IMR-90 (cell line): ENCODE measurements at regions not wholly inside any gene's neighbourhood (a gene's known extent, or its start where the extent isn't known, plus 50 kb on each side); places are given as distances from the start of the nearest gene placed in this dataset.

Experiments
- ATAC-seq: fragments of 200-7000 bp; cut with Tn5 transposase; 2 replicates; pipeline ENCODE4 v1.9.1; 2020; ENCODE audit warnings: low read depth, mild to moderate bottlenecking, moderate library complexity
- BruUV-seq: library from RNA; stranded (reverse); fragments of 400-500 nt; replicated peaks from 2 replicates; lab custom pipeline; 2021; lab: Mats Ljungman, UMichigan
- CTCF ChIA-PET: fragments of 300-600 bp; formaldehyde crosslinking; extraction: SDS; loops from one replicate; lab custom pipeline; 2021; ENCODE audit warnings: antibody characterized with exemption; lab: Yijun Ruan, JAX
- POLR2A ChIA-PET: fragments of 300-600 bp; sonication (Branson Sonifier 250); formaldehyde crosslinking; loops from one replicate; lab custom pipeline; 2022; ENCODE audit warnings: antibody characterized with exemption; ENCODE audit not compliant: unreplicated experiment; lab: Charles Lee
- DNase-seq: peaks from one replicate; pipeline ENCODE4 v3.0.0; 2013
- H2AFZ ChIP-seq: replicated peaks from 2 replicates; pipeline ENCODE3; 2013; ENCODE audit warnings: low read length, mild to moderate bottlenecking; ENCODE audit not compliant: poor library complexity
- H2AK5ac ChIP-seq: 2 replicates; pipeline ENCODE4 v1.6.1; 2013; ENCODE audit warnings: low read depth, low read length, inconsistent platforms
- H2AK9ac ChIP-seq: replicated peaks from 2 replicates; pipeline ENCODE3; 2013; ENCODE audit warnings: mild to moderate bottlenecking, low read depth, low read length, moderate library complexity; ENCODE audit not compliant: poor library complexity
- H2BK120ac ChIP-seq: 2 replicates; pipeline ENCODE4 v1.6.1; 2013; ENCODE audit warnings: low read depth, low read length, inconsistent platforms
- H2BK15ac ChIP-seq: 3 replicates; pipeline ENCODE4 v1.6.1; 2013; ENCODE audit warnings: low read depth, low read length, inconsistent platforms
- H2BK20ac ChIP-seq: 2 replicates; pipeline ENCODE4 v1.6.1; 2013; ENCODE audit warnings: low read depth, mild to moderate bottlenecking, inconsistent platforms, low read length, moderate library complexity
- H2BK5ac ChIP-seq: 2 replicates; pipeline ENCODE4 v1.6.1; 2013; ENCODE audit warnings: mild to moderate bottlenecking, low read depth, low read length, inconsistent platforms; ENCODE audit not compliant: poor library complexity, severe bottlenecking
- H3K14ac ChIP-seq: replicated peaks from 2 replicates; pipeline ENCODE4 v1.6.1; 2013; ENCODE audit warnings: low read depth, low read length, inconsistent platforms
- H3K18ac ChIP-seq: 2 replicates; pipeline ENCODE4 v1.6.1; 2013; ENCODE audit warnings: low read depth, low read length, control low read depth
- H3K23ac ChIP-seq: 2 replicates; pipeline ENCODE4 v1.6.1; 2013; ENCODE audit warnings: low read depth, low read length, inconsistent platforms
- H3K27ac ChIP-seq: 2 replicates; pipeline ENCODE4 v1.5.1; 2013; ENCODE audit warnings: mild to moderate bottlenecking, control low read depth, low read length; ENCODE audit not compliant: insufficient read depth
- H3K27me3 ChIP-seq: 2 replicates; pipeline ENCODE4 v1.6.1; 2013; ENCODE audit warnings: low read length; ENCODE audit not compliant: control insufficient read depth, insufficient read depth
- H3K36me3 ChIP-seq: 2 replicates; pipeline ENCODE4 v1.6.1; 2013; ENCODE audit warnings: low read length, mixed read lengths; ENCODE audit not compliant: control insufficient read depth, insufficient read depth
- H3K4ac ChIP-seq: 2 replicates; pipeline ENCODE4 v1.6.1; 2013; ENCODE audit warnings: low read depth, low read length, inconsistent platforms
- H3K4me1 ChIP-seq: 2 replicates; pipeline ENCODE4 v1.6.1; 2013; ENCODE audit warnings: low read length, mixed read lengths; ENCODE audit not compliant: control insufficient read depth, insufficient read depth
- H3K4me2 ChIP-seq: 2 replicates; pipeline ENCODE4 v1.6.1; 2013; ENCODE audit warnings: low read depth, mild to moderate bottlenecking, control low read depth, low read length, moderate library complexity
- H3K4me3 ChIP-seq: 2 replicates; pipeline ENCODE4 v1.5.1; 2013; ENCODE audit warnings: low read depth, mild to moderate bottlenecking, control low read depth, low read length, moderate library complexity; ENCODE audit not compliant: insufficient read depth
- H3K56ac ChIP-seq: 2 replicates; pipeline ENCODE4 v1.6.1; 2013; ENCODE audit warnings: low read length, inconsistent platforms; ENCODE audit not compliant: insufficient read depth; ENCODE audit errors: extremely low read depth
- H3K79me1 ChIP-seq, 2 experiments: 2 replicates each; pipeline ENCODE4 v1.6.1; 2013; ENCODE audit warnings: low read length in 2 of 2, inconsistent platforms in 1 of 2, low read depth in 1 of 2
- H3K9ac ChIP-seq: 2 replicates; pipeline ENCODE4 v1.6.1; 2013; ENCODE audit warnings: low read depth, low read length, control low read depth
- H3K9me1 ChIP-seq: 2 replicates; pipeline ENCODE4 v1.6.1; 2013; ENCODE audit warnings: low read length, inconsistent platforms; ENCODE audit not compliant: insufficient read depth
- H3K9me3 ChIP-seq: 2 replicates; pipeline ENCODE4 v1.6.1; 2013; ENCODE audit warnings: low read length; ENCODE audit not compliant: control insufficient read depth, insufficient read depth
- H4K20me1 ChIP-seq: 2 replicates; pipeline ENCODE4 v1.6.1; 2013; ENCODE audit warnings: low read length, inconsistent platforms; ENCODE audit not compliant: insufficient read depth
- H4K5ac ChIP-seq: 2 replicates; pipeline ENCODE4 v1.6.1; 2013; ENCODE audit warnings: mild to moderate bottlenecking, low read depth, low read length, control low read depth
- H4K8ac ChIP-seq, 2 experiments: 2 replicates each; pipeline ENCODE4 v1.6.1; 2013; ENCODE audit warnings: low read depth in 2 of 2, low read length in 2 of 2, control low read depth in 1 of 2, inconsistent platforms in 1 of 2
- H4K91ac ChIP-seq: 2 replicates; pipeline ENCODE4 v1.6.1; 2013; ENCODE audit warnings: low read depth, low read length, inconsistent platforms; ENCODE audit not compliant: insufficient read depth
- BHLHE40 ChIP-seq: fragments of 150-350 bp; IDR thresholded peaks from 2 replicates; pipeline ENCODE4 v1.6.1; 2016; ENCODE audit warnings: mild to moderate bottlenecking, low read depth, low read length
- CEBPB ChIP-seq: IDR thresholded peaks from 2 replicates; pipeline ENCODE4 v1.6.1; 2012; ENCODE audit warnings: low read depth, low read length, improper control_type of control experiment
- MAZ ChIP-seq: IDR thresholded peaks from 2 replicates; pipeline ENCODE4 v1.6.1; 2012; ENCODE audit warnings: low read depth, mild to moderate bottlenecking, low read length, improper control_type of control experiment, moderate library complexity, borderline replicate concordance
- MXI1 ChIP-seq: IDR thresholded peaks from 2 replicates; pipeline ENCODE4 v1.6.1; 2012; ENCODE audit warnings: low read depth, mild to moderate bottlenecking, low read length, moderate library complexity, borderline replicate concordance
- NFE2L2 ChIP-seq: fragments of 150-350 bp; IDR thresholded peaks from 2 replicates; pipeline ENCODE4 v1.6.1; 2016; ENCODE audit warnings: low read depth, mild to moderate bottlenecking, low read length
- POLR2A ChIP-seq: IDR thresholded peaks from 2 replicates; pipeline ENCODE4 v1.6.1; 2012; ENCODE audit warnings: mild to moderate bottlenecking, low read depth, low read length
- RAD21 ChIP-seq: IDR thresholded peaks from 2 replicates; pipeline ENCODE4 v1.6.1; 2012; ENCODE audit warnings: low read length, improper control_type of control experiment
- RFX5 ChIP-seq: IDR thresholded peaks from 2 replicates; pipeline ENCODE4 v1.8.0; 2012; ENCODE audit warnings: low read depth, mild to moderate bottlenecking, low read length, moderate library complexity
- SMC3 ChIP-seq: fragments of 150-350 bp; IDR thresholded peaks from 2 replicates; pipeline ENCODE4 v1.6.1; 2016; ENCODE audit warnings: low read depth, mild to moderate bottlenecking, antibody characterized with exemption, low read length, moderate library complexity
- WGBS, 2 experiments: methylation state at CpG; one replicate each; pipeline versions ENCODE4 v1.1.5 to v1.1.7; 2013; ENCODE audit warnings: missing lambda C conversion rate in 2 of 2; ENCODE audit not compliant: insufficient read length in 1 of 2; ENCODE audit errors: extremely low coverage in 2 of 2; 5-methylcytosine and 5-hydroxymethylcytosine counted together
- dilution Hi-C: fragments of 300-500 bp; cut with HindIII; formaldehyde crosslinking; loops from one replicate; pipeline ENCODE4 v1.14.3; 2018; ENCODE audit warnings: low sequenced_read_pairs; ENCODE audit not compliant: unreplicated experiment
- in situ Hi-C: fragments of 300-500 bp; cut with MboI; formaldehyde crosslinking; loops from 3 replicates; pipeline ENCODE4 v1.14.3; 2019; ENCODE audit warnings: low sequenced_read_pairs, inconsistent platforms, mixed read lengths
- intact Hi-C: fragments of 100-400 bp; cut with micrococcal nuclease; formaldehyde crosslinking; loops from 2 replicates; pipeline ENCODE4 v1.10.0; 2022
- TF ChIP-seq, protein P1 (sequence below): fragments of 150-350 bp; IDR thresholded peaks from 2 replicates; pipeline ENCODE4 v1.6.1; 2016; ENCODE audit warnings: low read depth, mild to moderate bottlenecking, low read length, moderate library complexity, borderline replicate concordance
- TF ChIP-seq, protein P2 (sequence below): fragments of 150-350 bp; IDR thresholded peaks from 2 replicates; pipeline ENCODE4 v1.6.1; 2017; ENCODE audit warnings: mild to moderate bottlenecking, antibody characterized with exemption, low read length, low read depth

DNA sequence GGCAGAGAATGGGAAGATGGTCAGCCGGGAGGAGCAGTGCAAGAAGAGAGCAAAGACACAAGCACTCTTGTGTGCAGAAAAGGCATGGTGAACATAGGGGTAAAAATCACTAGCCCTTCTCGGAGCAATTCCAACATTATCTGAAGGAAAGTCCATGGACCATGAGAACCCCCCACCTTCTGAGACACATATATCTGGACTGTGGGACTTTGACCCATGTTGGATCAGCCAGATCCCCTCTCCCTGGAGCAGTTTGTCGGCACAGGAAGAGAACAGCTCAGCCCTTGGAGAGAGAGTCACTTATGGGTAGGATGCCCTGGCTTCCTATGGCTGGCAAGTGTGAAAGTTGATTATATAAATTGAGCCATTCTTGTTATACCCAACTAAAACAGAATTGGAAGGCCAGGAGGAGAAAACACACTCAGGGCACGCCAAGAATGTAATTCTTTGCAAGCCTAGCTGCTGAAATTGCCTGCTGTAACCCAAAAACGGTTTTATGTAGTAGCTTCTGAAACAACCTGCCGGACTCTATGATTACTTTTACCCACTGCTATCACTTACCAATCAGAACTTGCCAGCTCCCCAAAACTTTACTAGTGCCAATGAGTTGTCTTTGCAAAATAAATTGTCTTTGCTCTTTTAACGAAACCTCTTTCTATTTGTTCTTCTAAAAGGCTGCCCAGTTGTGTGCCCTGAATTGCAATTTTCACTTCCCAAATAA is 62.8 kb upstream of the ZNF599 start:
- in situ Hi-C loops: no loop called here
- no TSS peak for BruUV-seq
- Histone ChIP-seq H2AFZ (no peak overlapping the region), H2AK9ac (no peak overlapping the region), H2BK120ac (no peak overlapping the region), H3K14ac (no peak overlapping the region), H4K8ac (no peak overlapping the region), H3K4me2 (no peak overlapping the region), H2BK20ac (no peak overlapping the region), H3K36me3 (no peaks in the 10 kb centered on the region), H3K9ac (no peak overlapping the region), H3K4me1 (no peaks in the 10 kb centered on the region), H3K4ac (no peak overlapping the region), H4K20me1 (no peaks in the 10 kb centered on the region), H3K18ac (no peak overlapping the region), H3K27ac (no peak overlapping the region), H2BK15ac (no peak overlapping the region), H3K23ac (no peak overlapping the region), H3K27me3 (peaks cover 11% of the 10 kb centered on the region), H4K5ac (no peak overlapping the region), H2AK5ac (no peak overlapping the region), H3K56ac (no peak overlapping the region), H4K91ac (no peak overlapping the region), H3K79me1 (no peaks in the 10 kb centered on the region), H3K4me3 (no peak overlapping the region), H3K9me1 (no peaks in the 10 kb centered on the region), H3K9me3 (no peaks in the 10 kb centered on the region), H2BK5ac (no peak overlapping the region)
- DNase-seq (no peak), ATAC-seq (no peak)
- 57% methylated on average over 3 of the region's 7 CpGs; no CpG with 5 or more reads in 1 of the 2 experiments for WGBS, 2 experiments
- intact Hi-C loops: no loop called here
- TF ChIP-seq MXI1 (no peak), CEBPB (no peak), RAD21 (no peak), MAZ (no peak), SMC3 (no peak), BHLHE40 (no peak), RFX5 (no peak), NFE2L2 (no peak), POLR2A (no peak)
- TF ChIP-seq, protein P1, sequence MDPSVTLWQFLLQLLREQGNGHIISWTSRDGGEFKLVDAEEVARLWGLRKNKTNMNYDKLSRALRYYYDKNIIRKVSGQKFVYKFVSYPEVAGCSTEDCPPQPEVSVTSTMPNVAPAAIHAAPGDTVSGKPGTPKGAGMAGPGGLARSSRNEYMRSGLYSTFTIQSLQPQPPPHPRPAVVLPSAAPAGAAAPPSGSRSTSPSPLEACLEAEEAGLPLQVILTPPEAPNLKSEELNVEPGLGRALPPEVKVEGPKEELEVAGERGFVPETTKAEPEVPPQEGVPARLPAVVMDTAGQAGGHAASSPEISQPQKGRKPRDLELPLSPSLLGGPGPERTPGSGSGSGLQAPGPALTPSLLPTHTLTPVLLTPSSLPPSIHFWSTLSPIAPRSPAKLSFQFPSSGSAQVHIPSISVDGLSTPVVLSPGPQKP: no peak
- TF ChIP-seq, protein P2, sequence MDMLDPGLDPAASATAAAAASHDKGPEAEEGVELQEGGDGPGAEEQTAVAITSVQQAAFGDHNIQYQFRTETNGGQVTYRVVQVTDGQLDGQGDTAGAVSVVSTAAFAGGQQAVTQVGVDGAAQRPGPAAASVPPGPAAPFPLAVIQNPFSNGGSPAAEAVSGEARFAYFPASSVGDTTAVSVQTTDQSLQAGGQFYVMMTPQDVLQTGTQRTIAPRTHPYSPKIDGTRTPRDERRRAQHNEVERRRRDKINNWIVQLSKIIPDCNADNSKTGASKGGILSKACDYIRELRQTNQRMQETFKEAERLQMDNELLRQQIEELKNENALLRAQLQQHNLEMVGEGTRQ: no peak
- ChIA-PET CTCF (interaction anchor here (0.6 kb wide), 1 partner anchor 345 kb away, joined by 3 read pairs; no protein-coding TSS in a partner anchor), POLR2A (no interaction called here)
- dilution Hi-C loops: no loop called here
